ENCODE measurements at regions not wholly inside any gene's neighbourhood (a gene's known extent, or its start where the extent isn't known, plus 50 kb on each side); places are given as distances from the start of the nearest gene placed in this dataset.

DNA sequence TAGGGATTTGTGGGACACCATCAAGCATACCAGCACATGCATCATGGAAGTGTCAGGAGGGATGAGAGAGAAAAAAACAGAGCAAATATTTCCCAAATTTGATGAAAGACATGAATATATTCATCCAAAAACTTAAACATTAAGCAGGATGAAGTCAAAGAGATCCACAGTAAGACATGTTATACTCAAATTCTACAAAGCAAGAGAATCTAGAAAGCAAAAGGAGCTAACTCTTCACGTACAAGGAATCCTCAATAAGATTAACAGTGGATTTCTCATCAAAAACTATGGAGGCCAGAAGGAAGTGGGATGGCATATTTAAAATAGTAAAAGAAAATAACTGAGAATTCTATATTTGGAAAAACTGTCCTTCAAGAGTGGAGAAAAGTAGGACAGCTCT is 374.8 kb downstream of the ZFHX3 start:
- no peaks in the 10 kb centered on the region for H3K79me2 ChIP-seq (ENCODE audit: low read length)
- ATAC-seq: no peak
- TF ChIP-seq EZH2phosphoT487 (IDR thresholded peaks at IDR 0.05; ENCODE audit: borderline replicate concordance, low read length): no peak
- TF ChIP-seq EZH2 (IDR thresholded peaks at IDR 0.05; ENCODE audit: low read length, unreplicated experiment): no peak
- TF ChIP-seq, protein P1, sequence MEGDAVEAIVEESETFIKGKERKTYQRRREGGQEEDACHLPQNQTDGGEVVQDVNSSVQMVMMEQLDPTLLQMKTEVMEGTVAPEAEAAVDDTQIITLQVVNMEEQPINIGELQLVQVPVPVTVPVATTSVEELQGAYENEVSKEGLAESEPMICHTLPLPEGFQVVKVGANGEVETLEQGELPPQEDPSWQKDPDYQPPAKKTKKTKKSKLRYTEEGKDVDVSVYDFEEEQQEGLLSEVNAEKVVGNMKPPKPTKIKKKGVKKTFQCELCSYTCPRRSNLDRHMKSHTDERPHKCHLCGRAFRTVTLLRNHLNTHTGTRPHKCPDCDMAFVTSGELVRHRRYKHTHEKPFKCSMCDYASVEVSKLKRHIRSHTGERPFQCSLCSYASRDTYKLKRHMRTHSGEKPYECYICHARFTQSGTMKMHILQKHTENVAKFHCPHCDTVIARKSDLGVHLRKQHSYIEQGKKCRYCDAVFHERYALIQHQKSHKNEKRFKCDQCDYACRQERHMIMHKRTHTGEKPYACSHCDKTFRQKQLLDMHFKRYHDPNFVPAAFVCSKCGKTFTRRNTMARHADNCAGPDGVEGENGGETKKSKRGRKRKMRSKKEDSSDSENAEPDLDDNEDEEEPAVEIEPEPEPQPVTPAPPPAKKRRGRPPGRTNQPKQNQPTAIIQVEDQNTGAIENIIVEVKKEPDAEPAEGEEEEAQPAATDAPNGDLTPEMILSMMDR (conservative IDR thresholded peaks at IDR 0.05; ENCODE audit: low read depth, low read length): no peak
- no peaks in the 10 kb centered on the region for H3F3A ChIP-seq (ENCODE audit: low read length, unreplicated experiment)
- ChIA-PET CTCF (no interaction called here), POLR2A (ENCODE audit: unreplicated experiment) (no interaction called here)
- no peaks in the 10 kb centered on the region for H4K20me1 ChIP-seq (ENCODE audit: low read length)
- H3K9me3 ChIP-seq (ENCODE audit: low read length): 0 out of 2 replicates have a peak, but pooled peaks cover 7% of the 10 kb centered on the region
- H3K27ac ChIP-seq (ENCODE audit: low read length): no peak overlapping the region
- H2AFZ ChIP-seq (ENCODE audit: low read length): no peak overlapping the region
- H3K27me3 ChIP-seq (ENCODE audit: low read length): no peaks in the 10 kb centered on the region
- no peaks in the 10 kb centered on the region for H3K36me3 ChIP-seq (ENCODE audit: low read depth, low read length)
- no peak overlapping the region for H3K4me3 ChIP-seq (ENCODE audit: low read length)
- no peaks in the 10 kb centered on the region for H3K9me2 ChIP-seq (replicated peaks; ENCODE audit: low read length)
- no peaks in the 10 kb centered on the region for H3K4me1 ChIP-seq (ENCODE audit: insufficient read depth, low read length)
- no TSS peak for BruUV-seq (replicated peaks)
- intact Hi-C loops (cut with micrococcal nuclease): no loop called here
- no peak overlapping the region for H3K4me2 ChIP-seq (ENCODE audit: low read length)
- no peak overlapping the region for H3K9ac ChIP-seq (ENCODE audit: low read length)
- DNase-seq: no peak

DNA sequence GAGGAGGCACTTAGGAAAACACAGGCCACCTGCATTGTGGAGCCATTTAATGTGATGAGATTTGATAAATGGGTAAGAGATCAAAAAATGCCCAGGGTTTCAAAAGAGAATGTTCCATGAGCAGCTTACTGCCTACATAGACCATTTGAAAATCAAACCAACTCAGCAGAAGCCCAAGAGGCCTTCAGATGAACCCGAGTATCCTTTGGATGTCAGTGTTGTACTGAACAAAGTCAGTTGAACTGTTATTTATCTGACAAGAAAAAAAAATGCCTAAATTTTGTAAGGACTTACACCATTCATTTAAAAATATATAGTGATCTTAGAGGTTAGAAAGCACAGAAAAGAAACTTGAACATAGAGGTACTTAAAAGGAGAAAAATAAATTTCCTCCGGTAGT is 381.7 kb downstream of the ZFHX3 start:
- H3K79me2 ChIP-seq (ENCODE audit: low read length): peaks cover 13% of the 10 kb centered on the region
- H3K9me3 ChIP-seq (ENCODE audit: low read length): no peaks in the 10 kb centered on the region
- POLR2A ChIA-PET (ENCODE audit: unreplicated experiment): no interaction called here
- no peaks in the 10 kb centered on the region for H3K27me3 ChIP-seq (ENCODE audit: low read length)
- no peak overlapping the region for H3K27ac ChIP-seq (ENCODE audit: low read length)
- DNase-seq (no peak), ATAC-seq (no peak)
- no peak overlapping the region for H3K4me3 ChIP-seq (ENCODE audit: low read length)
- no peaks in the 10 kb centered on the region for H3F3A ChIP-seq (ENCODE audit: low read length, unreplicated experiment)
- no peak overlapping the region for H2AFZ ChIP-seq (ENCODE audit: low read length)
- intact Hi-C loops (cut with micrococcal nuclease): loop anchor here (5.0 to 10.0 kb wide), 3 partner anchors 121 to 389 kb away; no protein-coding TSS in a partner anchor
- TF ChIP-seq, protein P1 (conservative IDR thresholded peaks at IDR 0.05; ENCODE audit: low read depth, low read length): no peak
- H4K20me1 ChIP-seq (ENCODE audit: low read length): no peaks in the 10 kb centered on the region
- CTCF ChIA-PET: no interaction called here
- no peaks in the 10 kb centered on the region for H3K36me3 ChIP-seq (ENCODE audit: low read depth, low read length)
- no peaks in the 10 kb centered on the region for H3K9me2 ChIP-seq (replicated peaks; ENCODE audit: low read length)
- H3K4me1 ChIP-seq (ENCODE audit: insufficient read depth, low read length): peaks cover 4% of the 10 kb centered on the region; the same call in 1 of the 2 replicates
- BruUV-seq (replicated peaks): no TSS peak
- peak overlapping the region; percentile 95; the same call in 1 of the 2 replicates for H3K4me2 ChIP-seq (ENCODE audit: low read length)
- H3K9ac ChIP-seq (ENCODE audit: low read length): no peak overlapping the region

DNA sequence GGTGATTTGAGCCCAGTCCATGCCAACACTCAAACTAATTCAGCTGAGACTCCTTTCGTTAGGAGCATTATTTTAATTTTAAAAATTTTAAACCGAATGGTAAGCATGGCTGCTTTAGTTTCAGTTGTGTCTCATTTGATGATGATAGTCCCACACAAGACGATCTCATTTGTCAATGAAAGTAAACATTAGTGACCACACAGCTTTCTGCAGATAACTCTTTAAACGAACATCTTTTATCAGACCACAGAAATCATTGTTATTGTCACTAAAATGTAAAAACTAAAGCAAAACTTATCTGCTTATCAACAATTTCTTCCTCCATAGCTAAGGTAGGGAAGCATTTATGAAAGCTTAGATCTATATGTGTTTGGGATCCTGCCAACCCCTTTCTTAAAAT is 382.2 kb downstream of the ZFHX3 start:
- ChIA-PET POLR2A (ENCODE audit: unreplicated experiment) (no interaction called here), CTCF (no interaction called here)
- Histone ChIP-seq H3K9ac (ENCODE audit: low read length) (peak overlapping the region; percentile 82), H3K4me2 (ENCODE audit: low read length) (peak overlapping the region; percentile 95), H3K9me2 (replicated peaks; ENCODE audit: low read length) (no peaks in the 10 kb centered on the region), H2AFZ (ENCODE audit: low read length) (peak overlapping the region; percentile 94), H3K4me3 (ENCODE audit: low read length) (peak overlapping the region; percentile 91), H3K4me1 (ENCODE audit: insufficient read depth, low read length) (peaks cover 4% of the 10 kb centered on the region; the same call in 1 of the 2 replicates), H3K27ac (ENCODE audit: low read length) (no peak overlapping the region), H3F3A (ENCODE audit: low read length, unreplicated experiment) (no peaks in the 10 kb centered on the region), H3K36me3 (ENCODE audit: low read depth, low read length) (no peaks in the 10 kb centered on the region), H3K27me3 (ENCODE audit: low read length) (no peaks in the 10 kb centered on the region), H3K9me3 (ENCODE audit: low read length) (no peaks in the 10 kb centered on the region), H4K20me1 (ENCODE audit: low read length) (no peaks in the 10 kb centered on the region), H3K79me2 (ENCODE audit: low read length) (peaks cover 13% of the 10 kb centered on the region)
- ATAC-seq: no peak
- no peak for DNase-seq
- intact Hi-C loops (cut with micrococcal nuclease): loop anchor here (1.0 to 10.0 kb wide), 4 partner anchors 122 to 389 kb away; no protein-coding TSS in a partner anchor
- BruUV-seq (replicated peaks): no TSS peak
- TF ChIP-seq EZH2phosphoT487 (IDR thresholded peaks at IDR 0.05; ENCODE audit: borderline replicate concordance, low read length) (no peak), EZH2 (IDR thresholded peaks at IDR 0.05; ENCODE audit: low read length, unreplicated experiment) (no peak)
- TF ChIP-seq, protein P1 (conservative IDR thresholded peaks at IDR 0.05; ENCODE audit: low read depth, low read length): no peak
